GM18511 (cell line): ENCODE measurements at regions not wholly inside any gene's neighbourhood (a gene's known extent, or its start where the extent isn't known, plus 50 kb on each side); places are given as distances from the start of the nearest gene placed in this dataset.
A peak's percentile ranks its signal among the peaks of the same experiment; 100 is the strongest.

Experiments
- ATAC-seq: cut with Tn5 transposase; IDR thresholded peaks from one replicate; pipeline ENCODE4 v1.9.1; 2021; ENCODE audit warnings: mild to moderate bottlenecking, moderate library complexity; ENCODE audit not compliant: unreplicated experiment

DNA sequence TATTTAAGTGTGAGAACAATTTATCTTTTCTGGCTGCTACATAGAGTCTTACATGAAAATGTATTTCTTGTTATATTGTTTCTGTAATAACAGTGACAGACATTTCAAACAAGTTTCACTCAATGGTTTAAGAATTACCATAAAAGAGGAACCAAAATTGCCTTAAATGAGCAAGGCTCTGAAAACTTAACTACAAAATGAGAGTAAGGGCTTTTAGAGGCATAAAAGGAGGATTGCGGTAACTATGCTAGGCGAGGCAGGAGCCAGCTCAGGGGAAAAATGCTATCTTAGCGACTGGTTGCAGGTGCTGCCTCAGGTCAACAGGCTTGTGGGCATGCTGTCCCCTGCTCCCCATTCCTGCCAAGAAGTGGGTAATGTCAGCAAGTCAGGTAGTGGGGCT, 81.7 kb upstream of the MSI2 start:
- ATAC-seq = peak; percentile 89

DNA sequence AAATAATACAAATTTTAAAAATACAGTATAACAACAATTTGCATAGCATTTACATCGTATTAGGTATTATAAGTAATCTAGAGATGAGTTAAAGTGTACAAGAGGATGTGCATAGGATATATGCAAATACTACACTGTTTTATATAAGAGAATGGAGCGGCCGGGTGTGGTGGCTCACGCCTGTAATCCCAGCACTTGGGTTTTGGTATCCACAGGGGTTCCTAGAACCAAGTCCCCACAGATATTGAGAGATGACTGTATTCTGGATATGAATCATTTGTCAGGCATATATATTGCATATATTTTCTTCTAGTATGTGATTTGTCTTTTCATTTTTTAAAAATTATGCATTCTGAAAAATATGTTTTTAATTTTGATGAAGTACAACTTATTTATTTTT, 77.5 kb upstream of the MSI2 start:
- no peak for ATAC-seq

- ATAC-seq = no peak
Measured at GRCh38 chr17:57182621-57183020, 73.7 kb upstream of the MSI2 start.

DNA sequence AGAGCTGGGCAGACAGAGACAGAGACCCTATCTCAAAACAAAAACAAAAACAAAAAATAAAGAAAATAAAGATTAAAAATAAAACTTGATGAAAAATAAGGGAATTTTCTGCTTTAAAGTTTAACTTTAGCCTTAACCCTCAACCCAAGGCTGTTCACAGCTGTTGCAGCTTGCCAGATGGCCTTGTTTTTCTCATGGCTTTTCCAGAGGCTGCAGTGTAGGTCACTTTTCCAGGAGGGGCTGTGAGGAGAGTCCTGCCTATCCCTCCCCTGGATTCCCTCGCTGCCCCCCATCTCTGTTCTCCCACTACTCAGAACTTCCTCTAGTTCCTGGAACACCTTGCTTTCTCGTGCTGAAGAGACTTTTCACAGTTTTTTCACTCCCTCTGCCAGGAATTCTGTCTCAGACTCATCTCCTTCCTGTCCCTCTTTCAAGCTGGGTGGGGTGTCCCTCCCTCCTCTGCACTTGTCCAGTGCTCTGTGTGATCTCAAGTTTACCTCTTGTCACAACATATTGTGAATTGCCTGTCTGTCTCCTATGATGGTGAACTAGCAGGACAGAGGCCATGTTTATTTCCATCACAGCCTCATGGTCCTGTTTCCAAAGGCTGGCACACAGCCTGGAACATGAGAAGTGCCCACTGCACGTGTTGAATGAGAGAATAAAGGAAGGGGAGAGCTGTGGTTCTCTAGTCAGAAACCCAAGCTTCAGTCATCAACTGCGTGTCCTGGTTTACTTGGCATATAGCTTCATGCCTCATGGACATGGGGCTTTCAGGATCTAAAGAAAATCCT, 69.9 kb upstream of the MSI2 start:
- ATAC-seq = no peak

GRCh38 chr17:57187391-57187790, 68.9 kb upstream of the MSI2 start:
- no peak for ATAC-seq

DNA sequence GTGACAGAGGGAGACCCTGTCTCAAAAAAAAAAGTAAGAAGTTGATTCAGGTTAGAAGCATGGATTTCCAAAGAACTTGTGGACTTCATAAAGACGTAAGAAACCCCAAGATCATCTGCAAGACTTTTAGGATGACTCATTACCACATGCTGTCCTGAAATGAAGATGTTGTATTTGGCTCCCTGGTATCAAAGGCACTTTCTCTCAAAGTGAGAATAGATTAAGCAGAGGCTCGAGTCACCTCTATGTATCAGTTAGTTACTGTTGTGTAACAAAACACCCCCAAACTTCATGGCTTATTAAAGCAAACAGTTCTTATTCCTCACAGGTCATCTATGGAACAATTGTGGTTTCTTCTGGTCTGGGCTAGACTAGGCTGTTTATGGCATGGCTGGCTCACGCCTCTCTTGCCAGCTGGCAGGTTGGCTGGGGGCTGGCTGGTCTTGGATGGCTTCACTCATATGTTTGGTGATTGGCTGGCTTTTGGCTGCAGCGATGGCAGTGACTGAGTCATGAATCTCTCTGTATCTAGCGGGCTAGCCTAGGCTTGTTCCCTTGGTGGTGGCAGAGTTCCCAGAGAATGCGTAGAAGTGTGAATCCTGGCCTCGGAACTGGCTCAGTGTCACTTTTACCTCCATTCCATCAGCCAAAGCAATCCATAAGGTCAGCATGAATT, 60.4 kb upstream of the MSI2 start:
- no peak for ATAC-seq

GRCh38 chr17:57197466-57198071, 58.8 kb upstream of the MSI2 start:
- no peak for ATAC-seq

DNA sequence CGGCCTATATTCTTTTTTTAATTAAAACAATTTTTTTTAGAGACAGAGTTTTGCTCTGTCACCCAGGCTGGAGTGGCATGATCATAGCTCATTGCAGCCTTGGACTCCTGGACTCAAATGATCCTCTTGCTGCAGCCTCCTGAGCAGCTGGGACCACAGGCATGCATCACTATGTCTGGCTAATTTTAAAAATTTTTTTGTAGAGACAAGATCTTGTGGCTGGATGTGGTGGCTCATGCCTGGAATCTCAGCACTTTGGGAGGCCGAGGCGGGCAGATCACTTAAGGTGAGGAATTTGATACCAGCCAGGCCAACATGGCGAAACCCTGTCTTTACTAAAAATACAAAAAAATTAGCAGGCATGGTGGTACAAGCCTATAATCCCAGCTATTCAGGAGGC, 54.8 kb upstream of the MSI2 start:
- ATAC-seq = no peak

DNA sequence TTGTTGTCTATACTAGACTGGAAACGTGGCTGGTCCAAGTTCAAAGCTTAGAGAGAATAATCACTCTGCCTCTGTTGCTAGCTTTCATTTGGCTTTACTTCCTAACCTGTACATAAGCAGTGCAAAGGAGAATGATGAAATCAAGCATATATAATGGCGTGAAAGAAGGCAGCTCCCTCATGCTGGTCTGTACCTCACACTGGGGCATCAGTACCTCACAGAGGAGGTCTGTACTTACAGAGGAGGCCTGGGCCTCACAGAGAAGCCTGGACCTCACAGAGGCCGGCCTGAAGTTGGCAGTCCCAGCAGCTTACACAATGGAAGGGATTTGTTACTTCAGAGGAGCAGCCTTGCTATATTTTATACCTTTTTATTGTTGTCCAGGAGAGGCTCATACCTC, 53.3 kb upstream of the MSI2 start:
- ATAC-seq = no peak
